Activated B cell treated with CpG ODN at 0.5 μM for 24 hours (primary cell): ENCODE measurements at regions not wholly inside any gene's neighbourhood (a gene's known extent, or its start where the extent isn't known, plus 50 kb on each side); places are given as distances from the start of the nearest gene placed in this dataset.

Source experiments
- ATAC-seq: fragments of 200-7000 bp; cut with Tn5 transposase; one replicate; pipeline ENCODE4 v1.10.0; 2021; ENCODE audit warnings: low read depth, mild to moderate bottlenecking, moderate library complexity
- CTCF ChIA-PET: fragments of 350-600 bp; sonication (Branson Sonifier 250); formaldehyde crosslinking; loops from one replicate; lab custom pipeline; 2021; ENCODE audit warnings: antibody characterized with exemption; lab: Charles Lee
- POLR2A ChIA-PET: fragments of 350-600 bp; sonication (Branson Sonifier 250); formaldehyde crosslinking; loops from one replicate; lab custom pipeline; 2021; ENCODE audit warnings: antibody characterized with exemption; lab: Charles Lee
- DNase-seq: peaks from one replicate; pipeline ENCODE4 v3.0.0; 2022
- H3K27ac Mint-ChIP-seq: one replicate; pipeline ENCODE4 v1.8.0; 2020; ENCODE audit warnings: mixed read lengths
- H3K27me3 Mint-ChIP-seq: one replicate; pipeline ENCODE4 v1.8.0; 2021; ENCODE audit warnings: mixed read lengths
- H3K36me3 Mint-ChIP-seq: one replicate; pipeline ENCODE4 v1.8.0; 2021; ENCODE audit warnings: low read depth, mixed read lengths
- H3K4me1 Mint-ChIP-seq: one replicate; pipeline ENCODE4 v1.8.0; 2021; ENCODE audit warnings: mixed read lengths
- H3K4me3 Mint-ChIP-seq: one replicate; pipeline ENCODE4 v1.8.0; 2020; ENCODE audit warnings: mild to moderate bottlenecking, mixed read lengths
- H3K9me3 Mint-ChIP-seq: one replicate; pipeline ENCODE4 v1.8.0; 2020; ENCODE audit warnings: mixed read lengths
- CTCF ChIP-seq: fragments of 200-600 bp; IDR thresholded peaks from one replicate; pipeline ENCODE4 v1.8.0; 2022; ENCODE audit warnings: antibody characterized with exemption, mild to moderate bottlenecking
- intact Hi-C: fragments of 100-400 bp; cut with micrococcal nuclease; formaldehyde crosslinking; loops from one replicate; pipeline ENCODE4 v1.15.1; 2024

- ChIA-PET CTCF (no interaction called here), POLR2A (no interaction called here)
- H3K36me3 Mint-ChIP-seq, result no peaks in the 10 kb centered on the region
- DNase-seq (no peak), ATAC-seq (no peak)
- TF ChIP-seq CTCF, result no peak
- intact Hi-C loops, result no loop called here
- no peak overlapping the region for H3K4me3 Mint-ChIP-seq
- no peak overlapping the region for H3K27ac Mint-ChIP-seq
- H3K27me3 Mint-ChIP-seq, result peaks cover 3% of the 10 kb centered on the region
- H3K9me3 Mint-ChIP-seq, result no peaks in the 10 kb centered on the region
- no peaks in the 10 kb centered on the region for H3K4me1 Mint-ChIP-seq
These were observed 112.1 kb upstream of the FOXF1 start for GRCh38 chr16:86398201-86398600.

GRCh38 chr16:86398622-86399021, 111.7 kb upstream of the FOXF1 start:
- DNase-seq (no peak), ATAC-seq (no peak)
- POLR2A ChIA-PET, result no interaction called here
- no peak for TF ChIP-seq CTCF
- Mint-ChIP-seq H3K4me1 (no peaks in the 10 kb centered on the region), H3K4me3 (no peak overlapping the region), H3K36me3 (no peaks in the 10 kb centered on the region), H3K9me3 (no peaks in the 10 kb centered on the region), H3K27ac (no peak overlapping the region), H3K27me3 (peaks cover 3% of the 10 kb centered on the region)
- intact Hi-C loops, result no loop called here
- CTCF ChIA-PET, result no interaction called here

- Mint-ChIP-seq H3K4me3 (no peak overlapping the region), H3K27ac (no peak overlapping the region), H3K4me1 (no peaks in the 10 kb centered on the region), H3K9me3 (no peaks in the 10 kb centered on the region), H3K36me3 (no peaks in the 10 kb centered on the region), H3K27me3 (peaks cover 11% of the 10 kb centered on the region)
- intact Hi-C loops, result no loop called here
- ATAC-seq, result no peak
- ChIA-PET POLR2A (no interaction called here), CTCF (no interaction called here)
- no peak for DNase-seq
- TF ChIP-seq CTCF, result no peak
These were observed 109.2 kb upstream of the FOXF1 start for GRCh38 chr16:86401126-86401525.

- ATAC-seq, result no peak
- H3K27me3 Mint-ChIP-seq, result peaks cover 14% of the 10 kb centered on the region
- H3K27ac Mint-ChIP-seq, result no peak overlapping the region
- no peak overlapping the region for H3K4me3 Mint-ChIP-seq
- TF ChIP-seq CTCF, result no peak
- no peaks in the 10 kb centered on the region for H3K9me3 Mint-ChIP-seq
- no peak for DNase-seq
- H3K36me3 Mint-ChIP-seq, result no peaks in the 10 kb centered on the region
- intact Hi-C loops, result no loop called here
- no peaks in the 10 kb centered on the region for H3K4me1 Mint-ChIP-seq
- ChIA-PET POLR2A (no interaction called here), CTCF (no interaction called here)
These were observed 107.2 kb upstream of the FOXF1 start for GRCh38 chr16:86403085-86403484.

- ChIA-PET POLR2A (no interaction called here), CTCF (no interaction called here)
- H3K27me3 Mint-ChIP-seq, result peaks cover 14% of the 10 kb centered on the region
- H3K4me1 Mint-ChIP-seq, result no peaks in the 10 kb centered on the region
- TF ChIP-seq CTCF, result no peak
- no peaks in the 10 kb centered on the region for H3K36me3 Mint-ChIP-seq
- no peak for DNase-seq
- intact Hi-C loops, result no loop called here
- no peak overlapping the region for H3K4me3 Mint-ChIP-seq
- no peaks in the 10 kb centered on the region for H3K9me3 Mint-ChIP-seq
- no peak overlapping the region for H3K27ac Mint-ChIP-seq
- no peak for ATAC-seq
These were observed 106.7 kb upstream of the FOXF1 start for GRCh38 chr16:86403541-86404163.
